Thyroid gland (tissue), 4 donors: ENCODE measurements at regions not wholly inside any gene's neighbourhood (a gene's known extent, or its start where the extent isn't known, plus 50 kb on each side); places are given as distances from the start of the nearest gene placed in this dataset.

Experiments used
- POLR2A ChIP-seq, 2 donors: fragments of 450-650 bp; IDR thresholded peaks; one replicate each; pipeline ENCODE4 v1.6.1; 2017; ENCODE audit warnings: antibody characterized with exemption in 2 of 2, mild to moderate bottlenecking in 2 of 2, moderate library complexity in 1 of 2
- TF ChIP-seq, protein P1 (sequence below), 6 experiments: fragments of 200-600 bp in 3 of 6; fragments of 450-650 bp in 3 of 6; sonication (generic) in 3 of 6; IDR thresholded peaks; one replicate each; pipeline ENCODE4 v1.5.1; 2016 to 2019; ENCODE audit warnings: antibody characterized with exemption in 6 of 6, mild to moderate bottlenecking in 2 of 6, inconsistent platforms in 1 of 6, moderate library complexity in 1 of 6

DNA sequence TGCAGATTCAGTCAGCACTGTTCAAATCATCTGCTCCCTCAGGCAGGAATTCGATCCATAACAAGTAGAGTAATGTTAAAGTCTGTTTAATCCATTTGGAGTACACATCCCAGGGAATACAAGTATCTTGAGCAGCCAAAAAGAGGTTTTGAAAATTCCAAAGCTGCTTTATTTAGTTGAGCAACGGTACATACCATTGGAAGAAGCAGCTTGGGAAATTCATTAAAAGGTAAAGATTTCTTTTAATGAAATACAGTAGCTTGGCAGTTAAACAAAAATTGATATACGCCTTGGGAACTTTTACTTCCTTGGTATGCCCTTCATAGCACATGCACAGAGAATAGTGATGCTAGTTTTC lies 153.8 kb downstream of the LRIG3 start:
- TF ChIP-seq, protein P1, sequence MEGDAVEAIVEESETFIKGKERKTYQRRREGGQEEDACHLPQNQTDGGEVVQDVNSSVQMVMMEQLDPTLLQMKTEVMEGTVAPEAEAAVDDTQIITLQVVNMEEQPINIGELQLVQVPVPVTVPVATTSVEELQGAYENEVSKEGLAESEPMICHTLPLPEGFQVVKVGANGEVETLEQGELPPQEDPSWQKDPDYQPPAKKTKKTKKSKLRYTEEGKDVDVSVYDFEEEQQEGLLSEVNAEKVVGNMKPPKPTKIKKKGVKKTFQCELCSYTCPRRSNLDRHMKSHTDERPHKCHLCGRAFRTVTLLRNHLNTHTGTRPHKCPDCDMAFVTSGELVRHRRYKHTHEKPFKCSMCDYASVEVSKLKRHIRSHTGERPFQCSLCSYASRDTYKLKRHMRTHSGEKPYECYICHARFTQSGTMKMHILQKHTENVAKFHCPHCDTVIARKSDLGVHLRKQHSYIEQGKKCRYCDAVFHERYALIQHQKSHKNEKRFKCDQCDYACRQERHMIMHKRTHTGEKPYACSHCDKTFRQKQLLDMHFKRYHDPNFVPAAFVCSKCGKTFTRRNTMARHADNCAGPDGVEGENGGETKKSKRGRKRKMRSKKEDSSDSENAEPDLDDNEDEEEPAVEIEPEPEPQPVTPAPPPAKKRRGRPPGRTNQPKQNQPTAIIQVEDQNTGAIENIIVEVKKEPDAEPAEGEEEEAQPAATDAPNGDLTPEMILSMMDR (IDR thresholded peaks at IDR 0.05) = no peak
- no peak for TF ChIP-seq POLR2A (IDR thresholded peaks at IDR 0.05)
